Heart left ventricle (tissue), 13 donors: ENCODE measurements at regions not wholly inside any gene's neighbourhood (a gene's known extent, or its start where the extent isn't known, plus 50 kb on each side); places are given as distances from the start of the nearest gene placed in this dataset.

Source experiments
- CTCF ChIP-seq, 12 donors: fragments of 200-600 bp; sonication (generic) in 4 of 12; IDR thresholded peaks; one replicate each; pipeline versions ENCODE4 v1.5.0 to v1.8.0; 2018 to 2022; ENCODE audit warnings: antibody characterized with exemption in 12 of 12, mild to moderate bottlenecking in 5 of 12
- POLR2A ChIP-seq, 2 donors: fragments of 450-650 bp; IDR thresholded peaks; one replicate each; pipeline ENCODE4 v1.6.1; 2017; ENCODE audit warnings: antibody characterized with exemption in 2 of 2, mild to moderate bottlenecking in 2 of 2, moderate library complexity in 2 of 2
- donor health status: ischemic (EF 13 %, LVEDD 7.1; RV severe dilation, severe dysfunction).
- donor health status: DM: no; HTN: yes; CAD: no.
- donor health status: DM: no; HTN: no; CAD: no.
- donor health status: ischemic (EF 25% LVEDD 6.9; RV normal size, moderate dysfunction).
- donor health status: ischemic (EF 25% LVEDD 5.7; RV mildly dilated, moderate dysfunction).
- donor health status: ischemic (EF 35%, LVEDD 5.7; RV mildly dilated, moderate dysfunction).
- donor health status: nonischemic (EF 11% LVEDD 7.7; RV severe dilation, severe dysfunction).
- donor health status: DM: yes; HTN: yes; CAD: no.
- donor health status: PGD.
- donor health status: ischemic (EF 29% LVEDD 5.4; RV normal size, mild dysfunction).
- donor health status: nonischemic (EF 23%, LVEDD 6.1; RV moderate dilation, normal function).

DNA sequence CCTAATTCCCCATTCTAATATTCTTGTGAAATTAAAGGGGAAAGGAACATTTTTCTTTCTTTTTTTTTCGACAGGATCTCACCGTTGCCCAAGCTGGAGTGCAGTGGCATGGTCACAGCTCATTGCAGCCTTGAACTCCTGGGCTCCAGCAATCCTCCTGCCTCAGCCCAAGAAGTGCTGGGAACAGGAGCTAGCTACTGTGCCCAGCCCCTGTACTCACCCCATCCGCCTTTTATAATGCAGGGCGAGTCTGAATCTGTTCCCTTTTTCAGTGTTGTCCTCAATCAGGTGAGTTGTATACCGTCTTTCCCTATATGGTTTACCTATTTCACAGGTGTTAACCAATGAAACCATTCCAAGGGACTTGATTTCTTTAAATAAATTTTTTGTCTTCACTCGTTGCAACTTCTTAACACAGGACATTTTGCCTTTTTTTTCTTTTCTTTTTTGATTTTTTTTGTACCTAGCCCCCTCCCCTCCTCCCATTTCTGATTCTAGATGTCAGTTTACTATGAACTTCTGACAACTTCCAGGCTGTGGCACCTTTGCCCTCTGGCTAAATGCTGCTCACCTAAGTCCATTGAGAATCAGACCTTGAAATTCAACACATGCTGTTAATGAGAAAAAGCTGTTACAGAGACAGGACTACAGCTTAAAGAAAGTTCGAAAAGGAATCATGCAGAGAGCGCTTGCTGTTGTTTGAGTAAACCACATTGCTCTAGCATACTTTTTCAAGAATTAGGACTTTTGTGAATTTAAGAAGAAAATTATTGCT is 562.1 kb upstream of the KLF12 start:
- TF ChIP-seq CTCF (IDR thresholded peaks at IDR 0.05) (no peak), POLR2A (IDR thresholded peaks at IDR 0.05) (no peak)
